GM13976 (cell line): ENCODE measurements at regions not wholly inside any gene's neighbourhood (a gene's known extent, or its start where the extent isn't known, plus 50 kb on each side); places are given as distances from the start of the nearest gene placed in this dataset.

Experiments
- DNase-seq: peaks from one replicate; pipeline ENCODE4 v3.0.0; 2012; ENCODE audit warnings: low spot score
- CTCF ChIP-seq: IDR thresholded peaks from 2 replicates; pipeline ENCODE4 v1.5.1; 2012; ENCODE audit warnings: borderline replicate concordance, mild to moderate bottlenecking; ENCODE audit not compliant: insufficient read depth; ENCODE audit errors: extremely low read depth, missing control alignments, control extremely low read depth
- in situ Hi-C: fragments of 300-500 bp; cut with MboI; formaldehyde crosslinking; loops from one replicate; pipeline ENCODE4 v1.12.0; 2022; ENCODE audit warnings: low sequenced_read_pairs, mixed read lengths, inconsistent platforms; ENCODE audit not compliant: unreplicated experiment

- no peak for DNase-seq
- TF ChIP-seq CTCF: no peak
- in situ Hi-C loops: no loop called here
These were observed 174.6 kb upstream of the TBX3 start for GRCh38 chr12:114858388-114859146.

- in situ Hi-C loops: no loop called here
- DNase-seq: no peak
- no peak for TF ChIP-seq CTCF
These were observed 171.7 kb upstream of the TBX3 start for GRCh38 chr12:114855678-114856077.

GRCh38 chr12:114852976-114853529 lies 169.1 kb upstream of the TBX3 start:
- in situ Hi-C loops: no loop called here
- TF ChIP-seq CTCF: no peak
- no peak for DNase-seq

GRCh38 chr12:114851981-114852380 lies 168.0 kb upstream of the TBX3 start:
- in situ Hi-C loops: no loop called here
- no peak for TF ChIP-seq CTCF
- no peak for DNase-seq

GRCh38 chr12:114850661-114851275 lies 166.8 kb upstream of the TBX3 start:
- no peak for DNase-seq
- TF ChIP-seq CTCF: no peak

GRCh38 chr12:114848666-114849065 lies 164.7 kb upstream of the TBX3 start:
- in situ Hi-C loops: no loop called here
- no peak for TF ChIP-seq CTCF
- DNase-seq: no peak

More at GRCh38 chr12:114850661-114851275, 166.8 kb upstream of the TBX3 start:
- in situ Hi-C loops: no loop called here
